ENCODE measurements at regions not wholly inside any gene's neighbourhood (a gene's known extent, or its start where the extent isn't known, plus 50 kb on each side); places are given as distances from the start of the nearest gene placed in this dataset.

DNA sequence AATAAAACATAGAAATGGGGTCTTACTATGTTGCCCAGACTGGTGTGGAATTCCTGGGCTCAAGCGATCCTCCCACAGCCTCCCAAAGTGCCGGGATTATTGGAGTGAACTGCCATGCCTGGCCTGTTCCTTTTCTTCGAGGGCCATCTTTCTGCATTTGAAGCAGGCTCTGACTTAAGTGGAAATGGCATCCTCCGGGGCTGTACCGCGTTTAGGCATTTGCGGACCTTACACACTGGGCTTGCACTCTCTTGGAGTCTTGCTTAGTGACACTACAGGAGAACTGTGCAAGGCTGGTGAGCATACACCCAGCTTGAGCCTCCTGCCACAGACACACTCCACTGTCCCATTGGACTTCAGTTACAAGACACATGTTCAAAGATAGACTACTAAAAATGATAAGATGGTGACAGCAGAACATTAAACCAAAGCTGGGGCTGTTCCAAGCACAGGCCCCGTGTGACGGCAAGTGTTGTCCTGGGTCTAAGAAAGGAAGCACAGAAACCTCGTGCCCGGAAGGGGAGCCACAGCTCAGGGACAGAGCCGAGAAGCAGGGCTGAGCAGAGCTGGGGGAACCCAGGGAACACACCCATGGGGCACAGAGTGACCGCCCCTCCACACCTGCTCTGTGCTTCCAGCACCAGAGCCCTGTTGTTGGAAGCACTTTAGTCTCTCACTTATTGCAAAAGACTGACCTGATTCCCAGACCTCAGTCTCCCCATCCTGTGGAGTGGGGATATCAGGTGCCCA, 59.0 kb upstream of the SHANK2 start:
- Histone ChIP-seq H3K27ac (no peak overlapping the region), H3K4me3 (no peak overlapping the region)
- TF ChIP-seq, protein P1, sequence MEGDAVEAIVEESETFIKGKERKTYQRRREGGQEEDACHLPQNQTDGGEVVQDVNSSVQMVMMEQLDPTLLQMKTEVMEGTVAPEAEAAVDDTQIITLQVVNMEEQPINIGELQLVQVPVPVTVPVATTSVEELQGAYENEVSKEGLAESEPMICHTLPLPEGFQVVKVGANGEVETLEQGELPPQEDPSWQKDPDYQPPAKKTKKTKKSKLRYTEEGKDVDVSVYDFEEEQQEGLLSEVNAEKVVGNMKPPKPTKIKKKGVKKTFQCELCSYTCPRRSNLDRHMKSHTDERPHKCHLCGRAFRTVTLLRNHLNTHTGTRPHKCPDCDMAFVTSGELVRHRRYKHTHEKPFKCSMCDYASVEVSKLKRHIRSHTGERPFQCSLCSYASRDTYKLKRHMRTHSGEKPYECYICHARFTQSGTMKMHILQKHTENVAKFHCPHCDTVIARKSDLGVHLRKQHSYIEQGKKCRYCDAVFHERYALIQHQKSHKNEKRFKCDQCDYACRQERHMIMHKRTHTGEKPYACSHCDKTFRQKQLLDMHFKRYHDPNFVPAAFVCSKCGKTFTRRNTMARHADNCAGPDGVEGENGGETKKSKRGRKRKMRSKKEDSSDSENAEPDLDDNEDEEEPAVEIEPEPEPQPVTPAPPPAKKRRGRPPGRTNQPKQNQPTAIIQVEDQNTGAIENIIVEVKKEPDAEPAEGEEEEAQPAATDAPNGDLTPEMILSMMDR (IDR thresholded peaks at IDR 0.05): no peak
- peak; percentile 24 for DNase-seq (ENCODE audit: low spot score)

DNA sequence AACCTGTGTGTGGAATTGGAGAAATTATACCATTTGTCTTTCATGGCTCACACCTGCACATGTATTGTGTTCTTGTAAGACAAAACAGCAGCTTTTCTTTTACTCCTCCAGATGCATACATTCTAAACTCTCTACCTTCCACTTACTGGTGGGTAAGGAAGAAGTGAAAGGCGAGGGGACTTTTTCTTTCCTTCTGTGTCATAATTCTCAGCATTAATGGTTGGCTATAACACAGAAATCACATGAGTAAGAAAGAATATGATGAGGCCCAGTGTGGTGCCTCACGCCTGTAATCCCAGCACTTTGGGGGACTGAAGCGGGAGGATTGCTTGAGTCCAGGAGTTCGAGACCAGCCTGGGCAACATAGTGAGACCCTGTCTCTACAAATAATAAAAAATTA, 57.8 kb upstream of the SHANK2 start:
- Histone ChIP-seq H3K27ac (no peak overlapping the region), H3K4me3 (no peak overlapping the region)
- TF ChIP-seq, protein P1 (IDR thresholded peaks at IDR 0.05): no peak
- no peak for DNase-seq (ENCODE audit: low spot score)

DNA sequence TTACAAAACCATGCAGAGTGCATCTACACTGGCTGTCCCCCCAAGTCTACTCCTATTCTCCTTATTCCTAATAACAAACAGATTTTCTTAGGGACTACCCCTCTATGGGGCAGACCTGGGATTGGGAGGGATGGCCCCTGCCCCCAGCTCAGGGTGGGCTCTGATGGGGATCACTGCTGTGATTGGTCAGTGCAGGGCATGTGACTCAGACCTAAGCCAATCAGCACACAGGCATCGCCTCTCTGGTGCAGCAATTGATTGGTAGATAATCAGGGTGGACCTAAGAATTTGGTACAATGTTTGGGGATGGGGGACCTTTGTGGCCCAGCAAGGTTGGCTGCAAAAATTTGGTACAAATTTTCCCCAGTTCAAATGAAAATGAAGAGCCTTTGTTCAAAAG, 57.2 kb upstream of the SHANK2 start:
- TF ChIP-seq, protein P1 (IDR thresholded peaks at IDR 0.05): no peak
- Histone ChIP-seq H3K4me3 (no peak overlapping the region), H3K27ac (no peak overlapping the region)
- DNase-seq (ENCODE audit: low spot score): peak; percentile 31

DNA sequence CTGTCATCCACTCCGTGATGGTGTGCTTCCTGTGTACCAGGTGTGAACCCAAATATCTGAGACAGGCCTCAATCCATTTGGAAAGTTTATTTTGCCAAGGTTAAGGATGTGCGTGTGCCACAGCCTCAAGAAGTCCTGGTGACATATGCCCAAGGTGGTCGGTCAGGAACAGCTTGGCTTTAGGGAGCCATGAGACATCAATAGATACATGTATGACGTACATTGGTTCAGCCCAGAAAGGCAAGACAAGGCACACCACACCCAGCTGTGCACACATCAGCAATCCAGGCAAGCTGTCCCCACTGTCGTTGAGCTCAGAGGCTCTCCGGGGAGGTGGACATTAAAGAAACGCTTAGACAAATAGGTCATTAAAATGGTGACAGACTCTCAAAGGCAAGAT, 56.8 kb upstream of the SHANK2 start:
- peak; percentile 28 for DNase-seq (ENCODE audit: low spot score)
- Histone ChIP-seq H3K27ac (no peak overlapping the region), H3K4me3 (no peak overlapping the region)
- TF ChIP-seq, protein P1 (IDR thresholded peaks at IDR 0.05): no peak

DNA sequence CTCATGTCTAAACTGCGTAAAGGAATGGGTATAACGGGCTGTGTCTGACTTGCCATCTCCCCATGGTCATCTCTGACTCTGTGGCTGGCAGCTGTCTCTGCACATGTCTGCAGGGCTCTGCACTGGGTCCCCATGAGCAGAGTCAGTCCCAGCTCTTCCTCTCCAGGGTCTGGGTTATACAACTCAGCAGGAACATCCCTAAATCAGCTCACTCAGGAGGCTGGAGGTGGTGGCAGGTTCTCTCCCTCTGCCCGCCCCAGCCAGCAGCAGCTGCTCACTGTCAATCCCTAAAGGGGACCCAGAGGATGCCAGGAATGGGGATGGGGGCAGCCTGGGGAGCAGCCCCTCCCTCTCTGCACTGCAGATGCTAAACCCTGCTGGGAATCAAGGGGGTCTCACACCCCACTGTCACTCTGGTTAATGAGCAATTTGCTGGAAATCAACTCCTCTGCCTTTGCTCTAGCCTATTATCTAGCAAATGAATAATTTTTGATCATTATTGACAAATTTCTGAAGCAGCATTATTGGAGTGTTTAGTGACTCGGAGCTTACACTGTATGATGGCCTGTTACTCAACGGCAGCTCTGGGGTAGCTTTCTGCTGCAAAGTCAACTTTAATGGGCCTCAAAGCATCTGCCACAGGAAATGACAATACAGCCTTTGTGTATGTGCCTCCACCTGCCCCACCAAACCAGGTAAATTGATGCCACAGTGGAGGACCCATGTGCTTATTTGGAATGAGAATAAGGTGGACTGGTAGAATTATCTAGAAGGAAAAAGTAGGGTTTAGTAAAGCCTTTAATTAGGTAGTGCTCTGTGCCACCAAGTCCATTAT, 55.7 kb upstream of the SHANK2 start:
- TF ChIP-seq, protein P1 (IDR thresholded peaks at IDR 0.05): no peak
- Histone ChIP-seq H3K27ac (no peak overlapping the region), H3K4me3 (no peak overlapping the region)
- DNase-seq (ENCODE audit: low spot score): peak; percentile 56

DNA sequence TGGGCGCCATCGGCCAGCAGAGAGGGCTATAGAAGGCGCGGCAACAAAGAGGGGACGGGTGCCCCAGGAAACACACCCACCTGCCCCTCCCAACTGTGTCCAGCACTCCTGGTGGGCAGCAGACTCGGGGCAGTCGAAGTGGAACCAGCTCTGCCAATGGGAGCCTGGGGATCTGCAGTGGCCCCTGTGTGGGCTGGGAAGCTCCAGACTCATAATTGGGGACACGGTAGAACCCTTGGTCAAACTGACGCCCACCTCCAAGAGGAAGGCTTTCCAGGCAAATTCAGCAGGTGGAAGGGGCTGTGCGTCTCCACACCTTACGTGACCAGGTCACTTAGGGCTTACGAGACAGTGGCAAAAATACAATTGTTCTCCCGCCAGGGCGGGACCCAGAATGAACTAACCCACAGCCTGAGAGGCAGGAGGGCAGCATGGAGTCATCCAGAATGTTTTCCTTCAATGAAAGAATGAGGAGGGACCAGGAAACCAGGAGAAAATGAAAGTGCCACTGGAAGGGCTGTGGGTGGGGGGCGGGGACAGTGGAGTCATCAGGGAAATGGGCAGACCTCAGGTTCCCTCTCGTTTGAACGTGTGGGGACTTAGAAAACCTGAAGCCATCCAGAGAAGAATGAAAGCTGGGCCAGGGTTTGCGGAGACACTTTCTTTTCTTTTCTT, 53.2 kb upstream of the SHANK2 start:
- TF ChIP-seq, protein P1 (IDR thresholded peaks at IDR 0.05): no peak
- Histone ChIP-seq H3K27ac (no peak overlapping the region), H3K4me3 (no peak overlapping the region)
- peak; percentile 68 for DNase-seq (ENCODE audit: low spot score)
